Activated CD4-positive, alpha-beta T cell treated with anti-CD3 and anti-CD28 coated beads for 4 hours (primary cell): ENCODE measurements at regions not wholly inside any gene's neighbourhood (a gene's known extent, or its start where the extent isn't known, plus 50 kb on each side); places are given as distances from the start of the nearest gene placed in this dataset.
"Not testable (repeated sequence)": the region's sequence is repeated elsewhere in the genome, so short reads cannot be mapped to it uniquely, and the experiment has no call there.

Source experiments
- DNase-seq, 2 donors: peaks; one replicate each; pipeline ENCODE4 v3.0.0-alpha.2; 2020

GRCh38 chr21:34272321-34272720, 91.5 kb upstream of the KCNE2 start:
- no peak for DNase-seq

GRCh38 chr21:34274001-34274400, 89.8 kb upstream of the KCNE2 start:
- DNase-seq: no peak

GRCh38 chr21:34276711-34277425, 86.9 kb upstream of the KCNE2 start:
- no peak for DNase-seq

GRCh38 chr21:34278451-34278850, 85.4 kb upstream of the KCNE2 start:
- no peak for DNase-seq

GRCh38 chr21:34279285-34279684, 84.5 kb upstream of the KCNE2 start:
- DNase-seq: no peak

- DNase-seq: no peak
Observed at GRCh38 chr21:34279883-34280282, 83.9 kb upstream of the KCNE2 start.

GRCh38 chr21:34280389-34280795, 83.4 kb upstream of the KCNE2 start:
- no peak for DNase-seq

GRCh38 chr21:34280959-34281358, 82.8 kb upstream of the KCNE2 start:
- no peak for DNase-seq

GRCh38 chr21:34282223-34282622, 81.6 kb upstream of the KCNE2 start:
- no peak for DNase-seq

- DNase-seq: no peak
Observed at GRCh38 chr21:34284666-34285065, 79.1 kb upstream of the KCNE2 start.

GRCh38 chr21:34288042-34288441, 75.8 kb upstream of the KCNE2 start:
- DNase-seq: not testable (repeated sequence)

GRCh38 chr21:34289856-34290255, 74.0 kb upstream of the KCNE2 start:
- no peak for DNase-seq

GRCh38 chr21:34296878-34297277, 66.9 kb upstream of the KCNE2 start:
- DNase-seq: no peak

- no peak for DNase-seq
Observed at GRCh38 chr21:34298534-34299167, 65.2 kb upstream of the KCNE2 start.

- DNase-seq: no peak
Observed at GRCh38 chr21:34299168-34299539, 64.7 kb upstream of the KCNE2 start.

- DNase-seq: no peak
Observed at GRCh38 chr21:34302521-34302920, 61.3 kb upstream of the KCNE2 start.

GRCh38 chr21:34305605-34306604, 57.9 kb upstream of the KCNE2 start:
- no peak for DNase-seq

GRCh38 chr21:34307991-34308532, 55.7 kb upstream of the KCNE2 start:
- no peak for DNase-seq

- no peak for DNase-seq
Observed at GRCh38 chr21:34311561-34312330, 52.1 kb upstream of the KCNE2 start.

- no peak for DNase-seq
Observed at GRCh38 chr21:34313116-34313515, 50.7 kb upstream of the KCNE2 start.
